ENCODE measurements at regions not wholly inside any gene's neighbourhood (a gene's known extent, or its start where the extent isn't known, plus 50 kb on each side); places are given as distances from the start of the nearest gene placed in this dataset.
A peak's percentile ranks its signal among the peaks of the same experiment; 100 is the strongest.
"Not testable (repeated sequence)": the region's sequence is repeated elsewhere in the genome, so short reads cannot be mapped to it uniquely, and the experiment has no call there.

GRCh38 chr1:47594627-47595026 is 156.8 kb downstream of the FOXD2 start:
- DNase-seq = no peak

GRCh38 chr1:47596328-47596727 is 158.5 kb downstream of the FOXD2 start:
- no peak for DNase-seq

GRCh38 chr1:47598357-47598756 is 160.5 kb downstream of the FOXD2 start:
- no peak for DNase-seq

GRCh38 chr1:47599777-47600176 is 161.9 kb downstream of the FOXD2 start:
- no peak for DNase-seq

GRCh38 chr1:47602491-47602890 is 164.6 kb downstream of the FOXD2 start:
- DNase-seq = not testable (repeated sequence)

- not testable (repeated sequence) for DNase-seq
Observed at GRCh38 chr1:47604869-47605268, 167.0 kb downstream of the FOXD2 start.

GRCh38 chr1:47608296-47608875 is 170.5 kb downstream of the FOXD2 start:
- DNase-seq = no peak

GRCh38 chr1:47611992-47612391 is 174.1 kb downstream of the FOXD2 start:
- DNase-seq = no peak

GRCh38 chr1:47612819-47613218 is 175.0 kb downstream of the FOXD2 start:
- DNase-seq = no peak

- DNase-seq = no peak
Observed at GRCh38 chr1:47616036-47616435, 178.2 kb downstream of the FOXD2 start.

- DNase-seq = no peak
Observed at GRCh38 chr1:47616906-47617305, 179.1 kb downstream of the FOXD2 start.

- no peak for DNase-seq
Observed at GRCh38 chr1:47617381-47618221, 179.8 kb downstream of the FOXD2 start.

GRCh38 chr1:47618222-47618720 is 180.4 kb downstream of the FOXD2 start:
- DNase-seq = no peak

GRCh38 chr1:47618830-47619229 is 181.0 kb downstream of the FOXD2 start:
- no peak for DNase-seq

GRCh38 chr1:47621483-47621882 is 183.6 kb downstream of the FOXD2 start:
- no peak for DNase-seq

GRCh38 chr1:47621977-47622376 is 184.1 kb downstream of the FOXD2 start:
- DNase-seq = no peak

- DNase-seq = no peak
Observed at GRCh38 chr1:47622776-47623556, 185.1 kb downstream of the FOXD2 start.

- DNase-seq = no peak
Observed at GRCh38 chr1:47623557-47623940, 185.7 kb downstream of the FOXD2 start.

GRCh38 chr1:47624531-47624930 is 186.7 kb downstream of the FOXD2 start:
- DNase-seq = peak; percentile 37

- DNase-seq = no peak
Observed at GRCh38 chr1:47627016-47627415, 189.2 kb downstream of the FOXD2 start.

- DNase-seq = peak; percentile 43
Observed at GRCh38 chr1:47627471-47628370, 189.9 kb downstream of the FOXD2 start.

- no peak for DNase-seq
Observed at GRCh38 chr1:47629201-47629600, 191.4 kb downstream of the FOXD2 start.
